ENCODE measurements at regions not wholly inside any gene's neighbourhood (a gene's known extent, or its start where the extent isn't known, plus 50 kb on each side); places are given as distances from the start of the nearest gene placed in this dataset.

DNA sequence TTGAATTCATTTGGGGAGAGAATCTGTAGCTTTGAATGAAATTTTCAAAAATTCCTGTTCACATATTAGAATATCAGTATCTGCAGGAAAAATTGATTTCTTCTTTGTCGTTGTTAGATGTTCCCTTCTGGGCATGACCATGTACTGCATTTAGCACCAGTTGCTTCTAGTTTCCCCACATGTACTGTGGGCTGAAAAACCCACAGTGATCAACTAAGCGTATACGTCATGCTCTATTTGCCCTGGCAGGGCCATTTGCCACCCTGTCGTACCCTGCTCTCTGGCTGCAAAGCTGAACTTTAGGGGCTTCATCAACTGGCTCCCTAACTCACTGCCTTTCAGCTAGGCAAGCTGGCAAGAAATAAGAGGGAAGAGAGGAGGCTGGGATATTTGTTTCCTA is 340.7 kb upstream of the TSHZ2 start:
- TF ChIP-seq TP53 (CRISPR knock-in tag; IDR thresholded peaks at IDR 0.05) (no peak), CTCF (IDR thresholded peaks at IDR 0.05) (no peak)

Measured in WTC11 (cell line).